ENCODE measurements at regions not wholly inside any gene's neighbourhood (a gene's known extent, or its start where the extent isn't known, plus 50 kb on each side); places are given as distances from the start of the nearest gene placed in this dataset.

DNA sequence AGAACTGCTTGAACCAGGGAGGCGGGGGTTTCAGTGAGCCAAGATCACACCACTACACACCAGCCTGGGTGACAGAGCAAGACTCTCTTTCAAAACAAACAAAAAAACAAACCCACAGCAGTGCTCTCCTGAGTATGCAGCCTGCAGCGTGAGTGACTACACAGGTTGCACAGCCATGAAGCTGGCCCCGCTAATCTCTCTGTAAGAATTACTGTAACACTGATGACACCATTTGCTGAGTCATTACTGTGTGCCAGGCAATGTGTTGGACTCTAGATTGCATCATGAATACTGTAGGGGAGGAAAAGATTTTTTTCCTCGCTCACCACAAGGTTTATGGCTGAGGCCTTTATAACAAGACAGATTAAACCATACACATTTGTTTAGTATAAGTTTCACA is 118.6 kb upstream of the ATP8B1 start:
- H2BK12ac ChIP-seq (ENCODE audit: low read length), result no peak overlapping the region
- H4K8ac ChIP-seq (ENCODE audit: low read depth, low read length), result no peak overlapping the region
- no peak overlapping the region for H3K4me2 ChIP-seq (ENCODE audit: low read length)
- H3K79me1 ChIP-seq (ENCODE audit: low read length), result no peaks in the 10 kb centered on the region
- H4K12ac ChIP-seq (ENCODE audit: low read depth, low read length), result no peak overlapping the region
- H4K91ac ChIP-seq (ENCODE audit: low read depth, low read length), result no peak overlapping the region
- H3K9me3 ChIP-seq (ENCODE audit: insufficient read depth, low read depth, low read length), result peaks cover 2% of the 10 kb centered on the region
- H3K4me3 ChIP-seq (ENCODE audit: low read depth, low read length), result no peak overlapping the region
- no peak overlapping the region for H3K14ac ChIP-seq (ENCODE audit: low read length)
- H3K79me2 ChIP-seq (ENCODE audit: control insufficient read depth, insufficient read depth, low read length, poor library complexity), result no peaks in the 10 kb centered on the region
- H3K9ac ChIP-seq (ENCODE audit: low read length), result no peak overlapping the region
- H2AFZ ChIP-seq (ENCODE audit: insufficient read depth, low read length, poor library complexity), result no peak overlapping the region
- no CpG with 5 or more reads among the region's 4 CpGs for WGBS (ENCODE audit: extremely low coverage, insufficient coverage, insufficient read length)
- H3K27me3 ChIP-seq (ENCODE audit: insufficient read depth, low read length), result no peaks in the 10 kb centered on the region
- DNase-seq, result peak; percentile 91 to 97
- H3K4ac ChIP-seq (ENCODE audit: low read depth, low read length), result no peak overlapping the region
- no peaks in the 10 kb centered on the region for H3K36me3 ChIP-seq (ENCODE audit: control insufficient read depth in 1 of 2, insufficient read depth in 2 of 2, low read length in 2 of 2)
- H3K23ac ChIP-seq (ENCODE audit: low read length), result no peak overlapping the region
- no peak overlapping the region for H3K27ac ChIP-seq (ENCODE audit: low read depth, low read length)
- no peaks in the 10 kb centered on the region for H3K4me1 ChIP-seq (ENCODE audit: control insufficient read depth in 1 of 2, insufficient read depth in 2 of 2, low read length in 2 of 2)
- H2AK5ac ChIP-seq (ENCODE audit: low read length), result no peak overlapping the region
- H2BK120ac ChIP-seq (ENCODE audit: insufficient read depth, low read length, poor library complexity), result no peak overlapping the region
- no peak overlapping the region for H2BK5ac ChIP-seq (ENCODE audit: low read depth, low read length, poor library complexity)
- no peak overlapping the region for H3K18ac ChIP-seq (ENCODE audit: low read length)

DNA sequence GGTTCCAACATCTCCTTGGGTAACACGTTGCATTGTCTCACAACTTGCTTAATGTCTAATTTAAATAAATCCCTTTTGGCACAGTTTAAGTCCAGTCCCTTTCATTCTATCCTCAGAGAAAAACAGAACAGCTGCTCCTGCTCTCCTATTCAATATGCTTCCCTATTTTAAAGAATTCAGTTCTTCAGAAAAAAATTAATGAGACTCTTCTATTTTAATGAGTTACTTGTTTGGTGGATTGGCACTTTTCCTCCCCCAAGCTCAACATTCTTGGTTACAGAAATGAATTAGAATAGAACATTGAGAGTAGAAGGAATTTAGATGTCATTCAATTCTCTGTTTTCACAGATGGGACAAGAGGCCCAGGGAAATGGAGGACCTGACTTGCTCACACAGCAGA is 116.9 kb upstream of the ATP8B1 start:
- no peaks in the 10 kb centered on the region for H3K79me1 ChIP-seq (ENCODE audit: low read length)
- H3K4me1 ChIP-seq (ENCODE audit: control insufficient read depth in 1 of 2, insufficient read depth in 2 of 2, low read length in 2 of 2), result peaks cover 0 to 4% of the 10 kb centered on the region in 2 experiments
- H3K79me2 ChIP-seq (ENCODE audit: control insufficient read depth, insufficient read depth, low read length, poor library complexity), result no peaks in the 10 kb centered on the region
- H3K9ac ChIP-seq (ENCODE audit: low read length), result no peak overlapping the region
- H2BK120ac ChIP-seq (ENCODE audit: insufficient read depth, low read length, poor library complexity), result no peak overlapping the region
- no peak overlapping the region for H2BK5ac ChIP-seq (ENCODE audit: low read depth, low read length, poor library complexity)
- H2BK12ac ChIP-seq (ENCODE audit: low read length), result no peak overlapping the region
- H3K4me3 ChIP-seq (ENCODE audit: low read depth, low read length), result no peak overlapping the region
- no peak overlapping the region for H4K91ac ChIP-seq (ENCODE audit: low read depth, low read length)
- no peak overlapping the region for H3K18ac ChIP-seq (ENCODE audit: low read length)
- peaks cover 2% of the 10 kb centered on the region for H3K9me3 ChIP-seq (ENCODE audit: insufficient read depth, low read depth, low read length)
- no CpG with 5 or more reads among the region's 1 CpG for WGBS (ENCODE audit: extremely low coverage, insufficient coverage, insufficient read length)
- no peak overlapping the region for H4K8ac ChIP-seq (ENCODE audit: low read depth, low read length)
- no peak overlapping the region for H3K27ac ChIP-seq (ENCODE audit: low read depth, low read length)
- H3K36me3 ChIP-seq (ENCODE audit: control insufficient read depth in 1 of 2, insufficient read depth in 2 of 2, low read length in 2 of 2), result no peaks in the 10 kb centered on the region
- DNase-seq, result no peak
- no peak overlapping the region for H2AK5ac ChIP-seq (ENCODE audit: low read length)
- H3K27me3 ChIP-seq (ENCODE audit: insufficient read depth, low read length), result no peaks in the 10 kb centered on the region
- H3K14ac ChIP-seq (ENCODE audit: low read length), result no peak overlapping the region
- no peak overlapping the region for H4K12ac ChIP-seq (ENCODE audit: low read depth, low read length)
- H3K23ac ChIP-seq (ENCODE audit: low read length), result no peak overlapping the region
- no peak overlapping the region for H3K4me2 ChIP-seq (ENCODE audit: low read length)
- H2AFZ ChIP-seq (ENCODE audit: insufficient read depth, low read length, poor library complexity), result no peak overlapping the region
- no peak overlapping the region for H3K4ac ChIP-seq (ENCODE audit: low read depth, low read length)

DNA sequence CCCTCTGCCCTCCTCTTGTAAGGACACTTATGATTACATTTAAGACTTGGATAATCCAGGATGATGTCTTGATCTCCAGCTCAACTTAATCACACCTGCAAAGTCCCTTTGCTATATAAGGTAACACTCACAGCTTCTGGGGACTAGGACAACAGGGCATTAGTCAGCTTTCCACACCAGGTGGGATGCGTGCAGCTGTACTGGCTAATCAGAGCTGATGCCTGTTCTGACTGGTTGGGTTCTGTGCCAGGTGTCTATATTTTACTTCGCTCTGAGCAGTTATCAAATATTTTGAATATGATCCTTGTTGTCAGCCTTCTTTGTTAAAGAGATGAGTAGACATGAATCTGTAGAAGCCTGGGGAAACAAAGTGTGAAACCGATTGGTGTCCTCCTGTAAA is 115.5 kb upstream of the ATP8B1 start:
- H3K36me3 ChIP-seq (ENCODE audit: control insufficient read depth in 1 of 2, insufficient read depth in 2 of 2, low read length in 2 of 2), result no peaks in the 10 kb centered on the region
- no peak overlapping the region for H3K4me2 ChIP-seq (ENCODE audit: low read length)
- no CpG with 5 or more reads among the region's 3 CpGs for WGBS (ENCODE audit: extremely low coverage, insufficient coverage, insufficient read length)

DNA sequence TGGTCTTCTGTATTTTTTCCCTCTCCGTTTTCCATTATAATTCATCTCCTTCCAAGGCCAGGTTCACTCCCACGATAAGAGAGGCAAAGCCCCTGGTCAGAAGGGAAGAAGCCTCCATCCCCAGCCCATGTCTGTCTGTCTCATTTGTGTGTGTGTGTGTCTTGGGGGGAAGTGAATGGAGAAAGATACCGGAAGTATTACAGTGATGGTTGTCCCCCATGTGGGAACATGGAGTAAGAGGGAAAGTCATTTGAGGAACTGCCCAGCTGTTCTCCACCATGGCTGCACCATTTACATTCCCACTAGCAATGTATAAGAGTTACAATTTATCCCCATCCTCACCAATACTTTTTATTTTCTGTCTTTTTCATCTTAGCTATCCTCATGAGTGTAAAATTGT is 113.6 kb upstream of the ATP8B1 start:
- no peak overlapping the region for H3K4me2 ChIP-seq (ENCODE audit: low read length)
- H3K18ac ChIP-seq (ENCODE audit: low read length), result no peak overlapping the region
- no peaks in the 10 kb centered on the region for H3K79me2 ChIP-seq (ENCODE audit: control insufficient read depth, insufficient read depth, low read length, poor library complexity)
- no CpG with 5 or more reads among the region's 3 CpGs for WGBS (ENCODE audit: extremely low coverage, insufficient coverage, insufficient read length)
- H3K23ac ChIP-seq (ENCODE audit: low read length), result no peak overlapping the region
- H3K9ac ChIP-seq (ENCODE audit: low read length), result no peak overlapping the region
- no peaks in the 10 kb centered on the region for H3K27me3 ChIP-seq (ENCODE audit: insufficient read depth, low read length)
- H4K8ac ChIP-seq (ENCODE audit: low read depth, low read length), result no peak overlapping the region
- no peak overlapping the region for H3K27ac ChIP-seq (ENCODE audit: low read depth, low read length)
- H2AFZ ChIP-seq (ENCODE audit: insufficient read depth, low read length, poor library complexity), result no peak overlapping the region
- H3K4me1 ChIP-seq (ENCODE audit: control insufficient read depth in 1 of 2, insufficient read depth in 2 of 2, low read length in 2 of 2), result peaks cover 4% of the 10 kb centered on the region in 2 experiments
- H2BK12ac ChIP-seq (ENCODE audit: low read length), result no peak overlapping the region
- H2BK5ac ChIP-seq (ENCODE audit: low read depth, low read length, poor library complexity), result no peak overlapping the region
- no peak overlapping the region for H3K14ac ChIP-seq (ENCODE audit: low read length)
- no peak overlapping the region for H3K4ac ChIP-seq (ENCODE audit: low read depth, low read length)
- H2AK5ac ChIP-seq (ENCODE audit: low read length), result no peak overlapping the region
- no peak overlapping the region for H4K91ac ChIP-seq (ENCODE audit: low read depth, low read length)
- no peak overlapping the region for H2BK120ac ChIP-seq (ENCODE audit: insufficient read depth, low read length, poor library complexity)
- DNase-seq, result no peak
- no peak overlapping the region for H4K12ac ChIP-seq (ENCODE audit: low read depth, low read length)
- H3K9me3 ChIP-seq (ENCODE audit: insufficient read depth, low read depth, low read length), result peaks cover 2% of the 10 kb centered on the region
- H3K79me1 ChIP-seq (ENCODE audit: low read length), result no peaks in the 10 kb centered on the region
- no peak overlapping the region for H3K4me3 ChIP-seq (ENCODE audit: low read depth, low read length)
- H3K36me3 ChIP-seq (ENCODE audit: control insufficient read depth in 1 of 2, insufficient read depth in 2 of 2, low read length in 2 of 2), result no peaks in the 10 kb centered on the region

More for the DNA sequence above, 115.5 kb upstream of the ATP8B1 start:
- H3K27me3 ChIP-seq (ENCODE audit: insufficient read depth, low read length), result no peaks in the 10 kb centered on the region
- DNase-seq, result no peak
- no peak overlapping the region for H2BK120ac ChIP-seq (ENCODE audit: insufficient read depth, low read length, poor library complexity)
- no peaks in the 10 kb centered on the region for H3K79me2 ChIP-seq (ENCODE audit: control insufficient read depth, insufficient read depth, low read length, poor library complexity)
- no peak overlapping the region for H2AFZ ChIP-seq (ENCODE audit: insufficient read depth, low read length, poor library complexity)
- no peak overlapping the region for H2BK12ac ChIP-seq (ENCODE audit: low read length)
- no peak overlapping the region for H3K23ac ChIP-seq (ENCODE audit: low read length)
- no peak overlapping the region for H3K9ac ChIP-seq (ENCODE audit: low read length)
- no peak overlapping the region for H3K18ac ChIP-seq (ENCODE audit: low read length)
- H2BK5ac ChIP-seq (ENCODE audit: low read depth, low read length, poor library complexity), result no peak overlapping the region
- no peak overlapping the region for H3K4me3 ChIP-seq (ENCODE audit: low read depth, low read length)
- peaks cover 2% of the 10 kb centered on the region for H3K9me3 ChIP-seq (ENCODE audit: insufficient read depth, low read depth, low read length)
- H3K4ac ChIP-seq (ENCODE audit: low read depth, low read length), result no peak overlapping the region
- no peaks in the 10 kb centered on the region for H3K79me1 ChIP-seq (ENCODE audit: low read length)
- H2AK5ac ChIP-seq (ENCODE audit: low read length), result no peak overlapping the region
- H4K8ac ChIP-seq (ENCODE audit: low read depth, low read length), result no peak overlapping the region
- no peak overlapping the region for H4K12ac ChIP-seq (ENCODE audit: low read depth, low read length)
- no peak overlapping the region for H3K27ac ChIP-seq (ENCODE audit: low read depth, low read length)
- H3K4me1 ChIP-seq (ENCODE audit: control insufficient read depth in 1 of 2, insufficient read depth in 2 of 2, low read length in 2 of 2), result peaks cover 2 to 4% of the 10 kb centered on the region in 2 experiments
- no peak overlapping the region for H3K14ac ChIP-seq (ENCODE audit: low read length)
- H4K91ac ChIP-seq (ENCODE audit: low read depth, low read length), result no peak overlapping the region
